HG02759 (cell line): ENCODE measurements at regions not wholly inside any gene's neighbourhood (a gene's known extent, or its start where the extent isn't known, plus 50 kb on each side); places are given as distances from the start of the nearest gene placed in this dataset.

Experiments
- ATAC-seq: cut with Tn5 transposase; IDR thresholded peaks from one replicate; pipeline ENCODE4 v1.9.1; 2021; ENCODE audit warnings: mild to moderate bottlenecking, moderate library complexity; ENCODE audit not compliant: unreplicated experiment

DNA sequence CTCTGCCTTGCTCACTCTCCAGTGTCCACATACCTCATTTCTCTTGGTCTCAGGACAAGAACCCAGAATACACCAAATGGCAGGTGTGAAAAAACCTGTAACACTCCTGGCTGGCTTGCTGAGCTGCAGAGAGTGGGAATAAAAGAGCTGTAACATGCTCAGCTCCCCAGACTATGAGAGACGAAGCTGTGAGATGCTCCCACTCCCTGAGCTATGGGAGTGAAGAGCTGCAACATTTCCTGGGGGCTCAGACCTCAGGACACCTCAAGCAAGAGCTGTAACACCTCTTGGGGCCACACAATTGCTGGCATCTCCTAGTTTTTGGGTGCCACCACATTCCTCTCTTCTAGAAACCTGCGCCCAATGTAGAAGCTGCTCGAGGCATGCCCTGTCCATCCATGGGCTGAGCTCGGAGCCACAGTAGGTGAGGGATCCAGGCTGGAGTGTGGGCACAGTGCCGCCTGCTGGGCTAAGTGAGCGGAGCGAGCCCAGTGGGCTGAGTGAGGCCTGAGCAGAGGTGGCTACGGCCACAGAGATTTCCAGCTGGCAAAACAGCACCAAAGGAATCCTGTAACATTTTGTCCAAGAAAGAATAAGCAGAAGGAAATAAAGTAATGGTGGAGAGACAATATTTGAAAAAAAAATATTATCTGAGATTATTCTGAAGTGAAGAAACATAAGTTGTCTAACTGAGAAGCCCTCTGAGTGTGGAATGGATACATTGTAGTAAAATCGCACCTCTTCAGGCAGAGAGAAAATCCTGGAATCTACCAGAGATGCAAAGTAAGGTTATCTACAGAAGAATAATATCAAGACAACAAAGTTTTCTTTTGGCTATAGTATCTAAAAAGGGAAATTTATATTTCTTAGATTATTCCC, 186.2 kb upstream of the PCDH9 start:
- ATAC-seq = no peak

DNA sequence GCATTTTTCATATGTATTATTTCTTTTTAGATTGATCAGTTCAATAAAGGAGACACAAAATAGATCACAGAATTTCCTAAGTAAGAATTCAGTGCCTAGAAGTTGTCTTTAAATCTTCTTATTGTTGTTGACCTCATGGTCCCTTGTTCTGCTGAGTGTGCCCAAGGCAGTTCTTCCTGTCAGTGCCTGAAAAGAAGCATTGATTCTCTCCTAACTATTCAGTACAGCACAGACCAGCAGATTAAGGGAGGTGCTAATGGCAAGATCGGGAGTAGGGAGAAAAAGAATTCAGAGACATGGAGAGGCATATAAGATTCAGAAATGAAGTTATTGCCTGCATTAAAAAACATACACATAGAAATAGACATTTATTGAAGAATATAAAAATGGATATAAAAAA, 180.5 kb upstream of the PCDH9 start:
- ATAC-seq = no peak

DNA sequence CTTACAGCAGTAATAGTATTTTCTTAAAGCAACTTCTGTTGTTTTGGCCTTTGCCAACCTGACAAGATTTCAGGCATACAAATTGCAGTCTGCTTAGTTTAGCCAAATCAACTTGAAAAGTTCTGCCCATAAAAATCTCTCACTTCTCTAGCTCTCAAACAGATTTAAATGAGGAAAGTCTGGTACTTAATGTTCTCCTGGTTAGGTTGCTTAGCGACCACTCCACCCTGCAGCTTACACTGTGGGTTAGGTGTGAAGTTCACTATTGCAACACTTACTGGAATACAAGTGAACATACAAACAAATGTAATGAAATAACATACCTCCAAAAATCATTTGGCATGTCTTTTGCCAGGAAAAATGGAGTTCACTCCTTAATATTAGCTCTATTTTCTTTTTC, 178.7 kb upstream of the PCDH9 start:
- ATAC-seq = no peak

DNA sequence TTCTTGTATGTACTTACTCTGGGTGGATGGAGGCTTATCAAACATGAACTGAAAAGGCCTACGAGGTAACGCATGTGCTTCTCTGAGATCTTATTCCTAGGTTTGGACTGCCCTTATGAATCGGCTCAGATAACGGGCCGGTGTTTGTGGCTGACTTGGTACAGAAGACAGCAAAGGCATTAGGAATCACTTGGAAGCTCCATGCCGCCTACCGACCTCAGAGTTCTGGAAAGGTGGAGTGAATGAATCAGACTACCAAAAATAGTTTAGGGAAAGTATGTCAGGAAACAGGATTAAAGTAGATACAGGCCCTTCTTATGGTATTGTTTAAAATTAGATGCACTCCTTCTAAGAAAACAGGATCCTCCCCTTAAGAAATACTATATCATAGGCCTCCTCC, 172.4 kb upstream of the PCDH9 start:
- ATAC-seq = no peak

DNA sequence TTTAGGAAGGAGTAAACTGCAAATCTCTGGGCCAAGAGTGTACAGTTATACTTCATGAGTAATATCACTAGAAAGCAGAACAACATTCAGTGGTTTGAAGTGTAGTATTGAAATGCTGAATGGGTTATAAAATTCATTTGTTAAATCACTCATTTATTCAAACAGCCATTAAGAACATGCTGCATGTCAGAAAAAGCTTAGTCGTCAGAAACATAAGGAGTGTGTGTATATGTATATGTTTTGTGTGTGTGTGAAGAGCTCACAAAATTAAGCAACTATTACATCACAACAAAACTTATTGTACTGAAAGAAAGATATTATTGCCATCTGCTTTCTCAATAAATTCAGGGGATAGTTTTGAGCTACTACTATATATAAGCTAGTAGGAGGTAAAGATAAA, 165.4 kb upstream of the PCDH9 start:
- ATAC-seq = no peak

DNA sequence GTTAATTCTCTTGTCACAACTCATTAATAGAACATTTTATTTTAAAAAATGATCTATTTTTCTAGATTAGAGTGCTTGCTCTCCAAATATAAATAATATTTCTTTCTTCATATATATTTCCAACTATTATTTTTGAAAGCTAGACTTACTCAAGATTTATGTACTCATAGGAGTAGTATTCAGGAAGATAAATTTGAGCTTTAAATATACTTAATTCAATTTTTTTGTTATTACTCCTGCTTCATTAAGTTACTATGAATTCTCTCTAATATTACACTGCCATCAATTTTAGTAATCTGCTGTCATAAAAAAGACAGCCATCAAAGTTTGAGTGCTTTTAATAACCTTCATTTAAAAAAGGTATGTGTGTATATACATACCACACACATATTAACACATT, 161.9 kb upstream of the PCDH9 start:
- no peak for ATAC-seq

DNA sequence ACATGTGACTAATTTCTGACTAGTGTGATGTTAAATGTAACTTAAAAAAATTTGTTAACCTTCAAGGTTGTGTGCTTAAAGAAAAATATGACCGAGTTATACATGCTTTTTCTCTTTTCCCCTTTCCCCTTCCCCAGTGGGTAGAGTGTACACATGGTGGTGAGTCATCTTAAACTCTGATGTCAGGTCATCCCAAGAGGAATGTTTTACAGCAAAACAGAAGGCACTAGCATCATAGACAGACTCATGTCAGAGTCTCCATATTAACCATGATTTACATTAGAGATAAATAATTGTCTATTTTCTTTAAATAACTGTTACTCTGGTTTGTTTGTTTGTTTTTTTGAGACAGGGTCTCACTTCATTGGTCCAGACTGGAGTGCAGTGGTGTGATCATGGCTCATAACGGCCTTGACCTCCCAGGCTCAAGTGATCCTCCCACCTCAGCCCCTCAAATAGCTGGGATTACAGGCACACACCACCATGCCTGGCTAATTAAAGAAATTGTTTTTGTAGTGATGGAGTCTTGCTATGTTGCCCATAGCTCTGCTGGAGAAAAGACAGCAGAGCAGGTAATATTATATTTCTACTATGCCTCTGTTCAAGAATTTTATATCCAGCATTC, 160.4 kb upstream of the PCDH9 start:
- no peak for ATAC-seq

DNA sequence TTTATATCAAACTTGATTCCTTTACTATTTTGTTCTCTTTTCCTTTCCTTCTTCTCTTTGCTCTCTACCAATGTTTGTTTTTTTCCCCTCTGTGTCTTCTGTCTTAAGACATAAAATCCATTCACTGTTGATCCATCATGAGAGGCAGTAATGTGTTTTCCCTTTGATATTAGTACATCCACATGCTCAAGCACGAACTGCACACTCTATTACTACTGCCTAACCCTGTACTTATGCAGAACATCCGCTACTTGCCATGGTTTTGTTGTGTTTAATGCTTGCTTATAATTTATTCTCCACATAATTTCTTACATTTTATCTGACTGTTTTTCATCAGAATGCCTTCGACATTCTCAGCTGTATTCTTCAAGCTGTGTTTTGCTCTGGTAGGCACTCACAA, 159.0 kb upstream of the PCDH9 start:
- ATAC-seq = no peak

DNA sequence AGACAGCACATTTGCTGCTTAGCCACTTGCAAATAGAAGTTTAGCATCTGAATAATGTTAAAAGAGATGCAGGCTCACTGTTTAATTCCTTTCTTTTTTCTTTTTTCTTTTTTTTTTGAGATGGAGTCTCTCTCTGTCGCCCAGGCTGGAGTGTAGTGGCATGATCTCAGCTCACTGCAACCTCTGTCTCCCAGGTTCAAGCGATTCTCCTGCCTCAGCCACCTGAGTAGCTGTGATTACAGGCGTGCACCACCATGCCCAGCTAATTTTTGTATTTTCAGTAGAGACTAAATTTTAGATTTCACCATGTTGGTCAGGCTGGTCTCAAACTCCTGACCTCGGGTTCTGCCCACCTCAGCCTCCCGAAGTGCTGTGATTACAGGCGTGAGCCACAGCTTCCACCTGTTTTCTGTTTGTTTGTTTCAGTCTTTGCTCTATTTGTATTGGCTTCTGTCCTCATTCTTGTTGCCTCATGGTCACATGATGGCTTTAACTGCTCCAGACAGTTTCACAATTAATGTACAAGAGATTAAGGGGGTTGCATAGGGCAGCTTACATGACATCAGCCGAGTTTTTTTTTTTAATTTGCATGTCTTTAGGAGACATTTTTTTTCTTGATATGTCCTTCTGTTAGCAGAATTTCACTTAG, 153.1 kb upstream of the PCDH9 start:
- ATAC-seq = peak; percentile 40

DNA sequence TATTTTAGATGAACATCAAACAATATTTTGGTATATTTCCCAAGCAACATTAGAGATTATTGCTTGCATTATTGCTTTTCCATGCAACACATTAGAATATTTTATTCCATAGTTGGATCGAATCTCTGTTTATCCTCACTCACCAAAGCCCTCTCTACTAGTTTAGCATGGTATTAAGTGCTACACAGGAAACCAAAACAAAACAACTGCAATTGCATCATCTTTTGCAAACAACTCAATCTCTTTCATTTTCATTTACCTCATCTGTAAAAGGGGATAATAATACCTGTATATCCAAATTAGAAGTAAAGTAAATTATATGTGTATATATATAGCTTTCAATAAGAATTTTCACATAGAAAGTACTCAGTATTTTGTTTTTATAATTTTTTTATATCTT, 147.8 kb upstream of the PCDH9 start:
- ATAC-seq = no peak

DNA sequence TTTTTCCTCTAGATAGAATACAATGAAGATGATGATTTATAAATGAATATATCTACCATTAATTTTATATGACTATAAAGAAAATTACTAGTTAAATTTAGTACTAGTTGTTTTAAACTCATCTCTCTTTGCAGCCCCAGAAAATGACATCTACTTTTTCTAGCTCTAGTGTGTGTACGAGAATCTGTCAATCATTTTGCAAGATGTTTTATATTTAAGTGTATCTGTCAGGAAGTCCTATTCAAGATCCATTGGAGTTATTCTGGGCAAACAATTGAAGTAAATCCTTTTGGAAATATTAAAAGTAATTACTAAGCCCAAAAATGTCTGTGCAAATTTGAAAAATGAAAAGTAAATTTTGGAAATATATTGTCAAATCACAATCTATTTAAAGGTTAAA, 144.3 kb upstream of the PCDH9 start:
- ATAC-seq = no peak

DNA sequence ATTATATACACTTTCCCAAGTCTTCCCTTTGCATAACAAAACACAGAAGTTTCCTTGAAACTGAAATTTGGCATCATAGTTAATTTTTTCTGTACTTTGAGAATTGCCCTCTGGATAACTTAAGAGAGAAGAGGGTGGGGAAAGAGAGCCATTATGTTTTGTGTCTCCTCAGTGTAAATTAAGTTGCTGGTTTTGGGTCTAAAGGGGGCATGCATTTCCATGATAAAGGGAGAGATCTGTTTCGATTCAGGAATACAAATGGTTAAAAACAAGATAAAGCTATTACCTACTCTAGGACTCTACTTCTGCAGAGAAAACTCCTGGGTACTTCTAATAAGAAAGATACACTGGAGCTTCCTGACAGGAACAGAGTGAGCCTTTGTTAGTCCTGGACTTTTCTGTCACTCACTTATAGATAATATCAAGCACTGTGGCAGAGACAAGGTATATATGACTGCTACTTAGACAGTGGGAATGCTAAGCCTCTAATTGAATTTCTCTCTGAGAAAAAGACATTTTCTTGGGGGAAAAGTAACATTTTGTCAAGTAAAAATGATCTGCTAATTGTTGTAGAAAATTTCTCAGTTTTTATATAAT, 142.8 kb upstream of the PCDH9 start:
- no peak for ATAC-seq

DNA sequence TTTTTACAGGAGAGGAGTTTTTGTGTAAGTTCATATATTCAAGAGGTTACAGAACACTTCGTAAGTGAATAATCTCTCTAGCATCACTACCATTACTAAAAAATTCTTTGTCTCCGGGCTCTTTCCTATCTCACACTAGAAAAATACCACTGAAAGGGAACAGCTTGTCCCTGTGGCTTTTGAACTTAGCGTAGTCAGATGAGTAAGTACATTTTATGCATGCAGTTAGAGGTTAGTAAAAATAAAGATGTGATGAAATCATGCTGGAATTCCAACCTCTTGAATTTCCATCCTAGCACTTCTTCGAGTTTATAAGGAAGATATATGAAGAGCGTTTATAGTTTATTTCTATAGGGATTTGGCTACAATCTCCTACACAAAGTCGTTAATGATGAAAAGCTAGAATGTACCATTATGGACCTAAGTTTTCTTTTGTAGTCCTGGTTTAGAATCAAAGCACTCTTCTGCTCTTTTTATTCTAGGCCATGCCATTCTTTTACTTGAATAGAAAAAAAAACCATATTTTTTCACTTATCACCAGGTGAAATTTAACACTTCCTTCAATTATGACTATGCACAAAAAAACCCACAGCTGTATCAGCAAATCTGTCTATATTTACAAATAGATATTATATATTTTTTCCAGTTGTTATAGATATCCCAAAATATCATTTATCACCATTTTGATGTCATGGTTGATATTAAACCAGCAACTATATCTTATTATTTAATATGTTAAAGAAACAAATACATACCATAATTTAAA, 139.9 kb upstream of the PCDH9 start:
- no peak for ATAC-seq

DNA sequence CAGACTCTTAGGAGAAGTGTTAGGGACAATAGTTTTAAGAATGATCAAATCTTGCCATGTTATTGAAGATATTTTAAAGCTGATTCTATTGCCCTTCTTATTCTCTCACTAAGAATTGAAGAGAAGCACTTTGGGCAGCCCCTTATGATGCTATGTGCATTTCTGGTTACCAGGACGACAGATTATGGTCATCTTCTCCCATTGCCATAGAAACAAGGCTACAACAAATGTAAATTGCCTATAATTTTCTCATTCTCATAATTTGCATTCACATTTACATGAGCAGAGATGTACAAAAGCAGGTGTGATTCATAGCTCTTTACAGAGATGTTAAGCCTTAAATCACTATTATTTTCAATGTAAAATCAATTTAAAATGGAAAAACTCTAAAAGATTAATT, 137.3 kb upstream of the PCDH9 start:
- ATAC-seq = no peak

DNA sequence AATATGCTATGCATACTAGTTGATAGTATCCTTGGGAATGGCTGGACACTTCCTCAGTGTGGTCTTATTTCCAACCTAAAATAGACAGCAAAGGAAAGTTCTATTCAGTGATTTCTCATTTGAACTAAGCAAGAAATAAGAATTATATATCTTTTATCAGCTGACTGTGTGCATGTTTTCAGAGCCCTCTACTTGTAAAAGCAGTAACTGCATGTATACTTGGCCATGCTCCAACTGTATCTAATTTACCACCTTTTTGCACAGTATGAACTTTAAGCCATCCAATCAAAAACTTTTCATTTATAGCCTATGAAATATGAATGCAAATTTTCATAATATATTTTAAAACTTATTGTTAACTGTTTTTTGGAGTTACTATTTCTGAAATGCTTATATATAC, 136.4 kb upstream of the PCDH9 start:
- no peak for ATAC-seq

DNA sequence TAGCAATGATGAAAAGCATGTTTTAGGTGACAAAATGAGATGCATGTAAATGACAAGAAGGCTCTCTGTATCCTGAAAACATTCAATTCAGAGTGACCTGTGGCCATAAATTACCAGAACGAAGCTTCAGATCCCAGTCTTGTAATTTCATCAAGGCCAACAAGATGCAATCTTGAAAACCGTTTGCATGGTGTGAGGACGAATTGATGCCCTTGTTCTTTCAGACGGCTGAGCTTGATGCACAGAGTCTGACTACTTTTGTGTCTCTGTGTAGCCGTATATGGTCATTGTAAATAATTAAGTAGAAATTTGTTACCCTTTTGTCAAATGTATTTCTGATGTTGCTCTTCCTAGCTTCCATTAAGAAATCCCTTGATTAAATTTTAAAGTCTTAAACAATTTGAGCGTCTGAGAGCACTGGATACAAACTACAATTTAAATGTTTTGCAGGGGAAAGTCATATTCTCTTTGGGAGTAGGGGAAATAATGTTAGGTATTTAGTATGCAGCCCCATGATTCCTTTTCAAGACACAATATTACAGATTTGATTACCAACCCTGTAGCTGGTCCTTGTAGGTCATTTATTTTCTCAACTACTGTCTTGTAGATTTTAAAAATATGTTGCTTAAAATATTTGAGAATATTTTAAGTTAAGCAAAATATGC, 125.8 kb upstream of the PCDH9 start:
- ATAC-seq = no peak

DNA sequence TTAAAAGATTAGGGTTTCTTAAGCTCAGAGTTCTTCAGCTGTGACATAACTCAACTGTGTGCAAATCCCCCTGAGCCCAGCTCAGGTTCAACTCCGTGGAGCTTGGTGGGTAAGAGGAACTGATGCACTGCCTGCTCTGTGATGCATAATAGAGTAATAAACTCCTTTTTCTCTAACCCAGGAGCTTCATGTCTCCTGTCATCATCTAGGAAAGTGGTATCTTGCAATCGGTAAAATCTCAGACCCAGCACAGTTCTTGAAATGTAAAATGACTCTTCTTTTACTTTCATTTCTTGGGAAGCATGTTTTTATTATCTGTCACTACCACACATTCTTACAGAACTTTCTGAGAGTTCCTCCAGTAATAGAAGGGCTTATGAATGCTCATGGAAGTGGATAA, 123.8 kb upstream of the PCDH9 start:
- no peak for ATAC-seq

DNA sequence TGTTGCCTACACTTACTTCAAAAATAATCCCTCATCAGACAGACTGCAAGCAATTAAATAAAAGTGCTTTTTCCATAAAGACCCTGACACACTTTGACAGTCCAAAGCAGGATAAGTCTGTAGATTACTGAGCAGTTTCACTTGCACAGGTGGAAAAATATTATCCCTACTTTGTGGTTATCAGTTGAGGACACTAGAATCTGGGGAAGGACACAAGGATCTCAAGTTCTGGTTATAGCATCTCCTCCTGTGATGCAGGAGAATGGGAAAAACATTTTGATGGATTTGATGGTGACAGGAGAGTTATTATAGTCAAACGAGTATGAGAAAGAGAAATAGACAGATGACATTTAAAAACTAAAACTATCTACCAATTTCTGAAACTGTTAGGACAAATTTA, 122.9 kb upstream of the PCDH9 start:
- no peak for ATAC-seq

DNA sequence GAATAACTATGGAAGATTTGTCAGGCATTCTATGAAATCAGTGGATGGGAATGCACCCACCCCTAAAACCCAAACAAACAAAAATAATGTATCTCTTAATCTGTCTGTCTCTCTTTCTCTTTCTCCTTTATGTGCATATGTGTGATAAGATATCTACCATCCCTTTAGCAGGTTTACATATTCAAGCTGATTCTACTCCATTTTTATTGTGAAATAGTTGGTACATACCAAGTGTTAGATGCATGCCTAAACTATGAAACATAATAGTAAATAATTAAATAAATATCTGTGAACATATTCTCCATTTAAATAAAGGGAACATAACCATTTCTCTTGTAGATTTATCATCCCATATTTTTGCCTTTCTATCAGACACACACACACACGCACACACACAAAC, 121.8 kb upstream of the PCDH9 start:
- ATAC-seq = no peak

DNA sequence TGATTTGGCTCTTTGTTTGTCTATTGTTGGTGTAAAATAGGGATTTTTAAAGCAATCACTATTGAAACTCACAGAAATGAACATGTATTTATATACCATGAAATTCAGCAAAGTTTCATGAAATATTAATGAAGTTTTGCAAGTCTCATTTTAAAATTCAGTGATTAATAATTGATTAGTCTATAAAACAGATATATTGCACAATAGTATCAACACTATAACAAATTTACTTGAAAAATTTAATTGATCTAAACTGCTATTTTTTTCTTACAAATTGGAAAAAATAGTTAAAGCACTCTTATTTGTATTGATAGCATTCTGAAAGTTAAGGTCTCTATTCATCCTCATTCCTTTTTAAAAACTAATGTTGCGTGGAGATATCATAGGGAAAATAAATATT, 121.0 kb upstream of the PCDH9 start:
- no peak for ATAC-seq

DNA sequence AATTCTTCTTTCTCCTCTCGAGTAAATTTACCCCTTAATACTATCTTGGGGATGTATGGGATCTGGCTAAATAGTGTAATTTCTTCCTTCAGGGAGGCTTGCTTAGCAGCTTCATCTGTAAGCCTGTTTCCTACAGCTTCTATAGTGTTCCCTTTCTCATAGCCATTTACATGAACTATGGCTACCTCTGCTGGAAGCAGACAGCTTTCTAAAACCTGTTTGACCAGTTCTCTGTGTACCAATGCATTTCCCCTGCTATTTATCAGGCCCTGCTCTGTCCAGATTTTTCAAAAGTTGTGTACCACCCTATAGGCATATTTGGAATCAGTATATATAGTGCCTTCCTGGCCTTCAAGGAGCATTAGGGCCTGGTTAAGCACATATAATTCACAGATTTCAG, 113.6 kb upstream of the PCDH9 start:
- ATAC-seq = no peak
